ENCODE measurements at regions not wholly inside any gene's neighbourhood (a gene's known extent, or its start where the extent isn't known, plus 50 kb on each side); places are given as distances from the start of the nearest gene placed in this dataset.
"Not testable (repeated sequence)": the region's sequence is repeated elsewhere in the genome, so short reads cannot be mapped to it uniquely, and the experiment has no call there.

DNA sequence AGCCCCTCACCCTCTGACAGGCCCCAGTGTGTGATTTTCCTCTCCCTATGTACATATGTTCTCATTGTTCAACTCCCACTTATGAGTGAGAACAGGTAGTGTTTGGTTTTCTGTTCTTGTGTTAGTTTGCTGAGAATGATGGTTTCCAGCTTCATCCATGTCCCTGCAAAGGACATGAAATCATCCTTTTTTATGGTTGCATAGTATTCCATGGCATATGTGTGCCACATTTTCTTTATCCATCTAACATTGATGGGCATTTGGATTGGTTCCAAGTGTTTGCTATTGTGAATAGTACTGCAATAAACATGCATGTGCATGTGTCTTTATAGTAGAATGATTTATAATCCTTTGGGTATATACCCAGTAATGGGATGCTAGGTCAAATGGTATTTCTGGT is 223.7 kb upstream of the VLDLR start:
- DNase-seq = not testable (repeated sequence)

DNA sequence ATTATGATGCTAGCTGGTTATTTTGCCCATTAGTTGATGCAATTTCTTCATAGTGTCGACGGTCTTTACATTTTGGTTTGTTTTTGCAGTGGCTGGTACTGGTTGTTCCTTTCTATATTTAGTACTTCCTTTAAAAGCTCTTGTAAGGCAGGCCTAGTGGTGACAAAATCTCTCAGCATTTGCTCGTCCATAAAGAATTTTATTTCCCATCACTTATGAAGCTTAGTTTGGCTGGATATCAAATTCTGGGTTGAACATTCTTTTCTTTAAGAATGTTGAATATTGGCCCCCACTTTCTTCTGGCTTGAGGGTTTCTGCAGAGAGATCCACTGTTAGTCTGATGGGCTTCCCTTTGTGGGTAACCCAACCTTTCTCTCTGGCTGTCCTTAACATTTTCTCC is 219.8 kb upstream of the VLDLR start:
- DNase-seq = not testable (repeated sequence)

GRCh38 chr9:2403701-2404100 is 217.9 kb upstream of the VLDLR start:
- no peak for DNase-seq

DNA sequence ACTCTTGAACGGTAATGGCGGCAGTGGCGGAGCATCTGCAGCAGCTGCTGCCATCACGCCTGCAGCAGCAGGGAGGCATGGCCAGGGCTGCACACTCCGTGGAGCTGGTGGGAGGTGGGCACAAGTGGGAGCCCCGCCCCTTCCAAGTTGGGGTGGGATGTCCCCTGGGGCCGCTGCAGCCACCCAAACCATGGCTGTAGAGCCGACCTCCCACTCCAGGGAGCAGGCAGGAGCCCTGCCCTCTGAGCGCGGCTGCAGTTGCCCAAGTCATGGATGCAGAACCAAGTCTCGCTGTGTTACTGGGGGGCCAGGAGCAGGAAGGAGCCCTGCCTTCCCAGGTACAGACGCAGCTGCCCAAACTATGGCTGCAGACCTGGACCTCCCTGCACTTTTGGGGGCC is 215.3 kb upstream of the VLDLR start:
- no peak for DNase-seq

- no peak for DNase-seq
Measured at GRCh38 chr9:2407450-2407849, 214.1 kb upstream of the VLDLR start.

DNA sequence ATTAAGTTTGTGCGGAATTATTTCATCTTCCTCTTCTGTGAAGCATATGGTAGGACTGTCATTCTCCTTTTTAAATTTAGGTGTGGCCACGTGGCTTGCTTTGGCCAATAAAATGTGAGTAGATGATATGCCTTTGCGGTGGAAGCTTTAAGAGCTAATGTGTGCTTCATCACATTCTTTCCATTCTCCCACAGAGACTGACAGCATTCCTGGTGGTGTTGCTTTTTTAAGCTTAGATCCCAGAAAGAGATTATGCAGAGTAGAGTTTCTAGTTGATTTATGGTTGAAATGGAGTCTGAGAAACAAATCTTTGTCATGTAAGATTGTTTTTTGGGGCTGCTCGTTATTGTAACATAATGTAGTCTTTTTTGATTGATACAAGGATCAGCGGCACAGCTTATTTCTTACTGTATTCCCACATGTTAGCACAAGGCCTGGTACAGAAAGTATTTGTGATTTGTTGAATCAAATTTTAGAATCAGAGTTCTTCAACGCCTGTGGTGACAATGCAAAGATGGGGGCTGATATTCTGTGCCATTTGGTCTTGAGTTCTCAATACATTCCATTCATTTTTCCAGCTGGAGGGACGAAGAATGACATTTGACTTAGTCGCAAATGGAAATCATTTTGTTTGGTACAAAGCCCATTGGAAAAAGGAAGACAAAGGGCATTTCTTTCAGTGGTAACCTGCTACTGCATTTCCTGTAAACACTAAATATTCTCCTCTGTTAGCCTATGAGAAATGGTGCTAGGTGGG is 209.9 kb upstream of the VLDLR start:
- no peak for DNase-seq

DNA sequence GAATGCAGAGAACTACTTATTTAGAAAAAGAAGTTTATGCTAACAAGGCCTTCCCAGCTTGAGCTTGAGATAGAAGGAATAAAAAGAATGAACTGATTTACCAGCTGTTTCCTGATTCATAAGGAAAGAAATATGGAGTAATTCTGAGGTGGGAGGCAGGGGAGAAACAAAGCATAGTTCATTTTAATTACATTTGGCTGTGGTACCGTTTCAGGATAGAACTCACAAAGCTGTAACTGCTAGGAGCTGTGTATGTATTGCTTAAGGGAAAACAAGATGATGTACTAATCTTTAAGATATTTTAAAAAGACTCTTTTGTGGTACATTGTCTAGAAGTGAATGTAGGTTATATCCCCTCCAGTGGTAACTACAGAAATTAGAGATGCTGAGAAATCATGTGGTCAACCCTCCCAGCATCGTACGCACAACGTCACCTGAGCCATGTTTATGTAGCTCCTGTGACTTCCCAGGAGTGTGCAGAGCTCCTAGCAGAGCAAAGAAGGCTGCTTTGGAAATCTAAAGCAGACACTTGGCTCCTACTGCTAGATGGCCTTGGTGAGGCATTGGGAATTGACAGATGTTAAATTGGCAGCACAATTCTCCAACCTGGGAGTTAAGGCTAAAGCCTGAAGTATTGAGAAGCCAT is 208.3 kb upstream of the VLDLR start:
- no peak for DNase-seq

DNA sequence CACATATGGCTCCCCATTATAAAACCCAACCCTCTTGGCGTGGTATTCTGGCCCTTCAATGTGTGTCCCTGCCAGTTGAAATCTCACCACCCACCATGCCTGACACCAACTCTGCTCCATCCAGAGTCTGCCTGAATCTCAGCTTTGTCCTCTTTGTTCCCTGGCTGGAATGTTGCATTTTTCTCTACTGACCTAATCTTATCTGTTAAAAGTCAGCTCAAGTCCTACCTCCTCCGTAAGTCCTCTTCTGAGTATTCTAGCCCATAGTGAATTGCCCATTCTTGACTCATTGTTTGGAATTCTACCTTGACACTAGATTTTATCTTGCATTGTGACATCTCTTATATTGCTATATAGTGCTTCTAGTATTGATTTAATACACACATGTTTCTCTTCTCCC is 207.1 kb upstream of the VLDLR start:
- no peak for DNase-seq

DNA sequence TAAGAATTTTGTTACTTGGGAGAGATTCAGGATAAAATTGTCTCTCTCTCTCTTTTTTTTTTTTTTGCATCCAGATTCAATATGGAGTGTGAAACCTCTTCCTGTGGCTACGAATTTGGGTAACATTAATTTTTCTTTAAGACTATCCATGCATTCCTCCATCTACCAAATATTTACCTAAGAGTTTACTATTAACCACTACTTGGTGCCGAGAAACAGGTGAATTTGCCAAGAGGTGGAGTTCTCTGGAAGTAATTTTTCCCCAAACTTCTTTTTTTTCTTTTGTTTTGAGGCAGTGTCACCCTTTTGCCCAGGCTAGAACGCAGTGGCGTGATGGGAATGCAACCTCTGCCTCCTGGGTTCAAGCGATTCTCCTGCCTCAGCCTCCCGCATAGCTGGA is 206.3 kb upstream of the VLDLR start:
- no peak for DNase-seq

DNA sequence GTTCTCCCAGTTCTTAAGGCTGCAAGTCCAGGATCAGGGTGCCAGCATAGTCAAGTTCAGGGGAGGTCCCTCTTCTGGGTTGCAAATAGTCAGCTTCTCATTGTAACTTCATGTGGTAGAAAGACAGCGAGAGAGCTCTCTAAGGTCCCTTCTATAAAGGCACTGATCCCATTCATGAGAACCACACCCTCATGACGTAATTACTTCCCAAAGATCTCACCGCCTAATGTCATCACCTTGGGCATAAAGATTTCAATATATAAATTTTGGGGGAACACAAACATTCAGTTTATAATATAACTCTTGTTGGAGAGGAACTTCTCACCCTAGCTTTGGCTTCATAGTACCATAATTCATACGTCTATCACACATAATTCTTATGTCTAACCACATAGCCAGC is 203.9 kb upstream of the VLDLR start:
- no peak for DNase-seq

DNA sequence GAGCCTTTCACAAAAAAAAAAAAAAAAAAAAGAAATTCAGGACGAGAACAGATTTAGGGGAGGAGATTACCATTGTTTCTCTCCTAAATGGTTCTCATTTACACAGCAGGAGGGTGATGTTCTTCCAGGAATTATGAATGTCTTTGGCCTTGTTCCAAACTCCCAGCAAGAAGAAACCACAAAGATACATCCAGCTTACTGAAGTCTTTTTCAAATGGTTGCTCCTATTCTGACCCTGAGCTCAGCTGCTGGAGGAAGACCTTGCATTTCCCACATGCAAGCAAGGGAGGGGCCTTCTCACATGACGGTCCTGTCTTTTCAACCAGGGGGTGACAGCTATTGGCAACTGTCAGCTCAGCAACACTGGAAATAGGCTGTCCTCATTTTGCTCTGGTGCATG is 203.0 kb upstream of the VLDLR start:
- DNase-seq = no peak

DNA sequence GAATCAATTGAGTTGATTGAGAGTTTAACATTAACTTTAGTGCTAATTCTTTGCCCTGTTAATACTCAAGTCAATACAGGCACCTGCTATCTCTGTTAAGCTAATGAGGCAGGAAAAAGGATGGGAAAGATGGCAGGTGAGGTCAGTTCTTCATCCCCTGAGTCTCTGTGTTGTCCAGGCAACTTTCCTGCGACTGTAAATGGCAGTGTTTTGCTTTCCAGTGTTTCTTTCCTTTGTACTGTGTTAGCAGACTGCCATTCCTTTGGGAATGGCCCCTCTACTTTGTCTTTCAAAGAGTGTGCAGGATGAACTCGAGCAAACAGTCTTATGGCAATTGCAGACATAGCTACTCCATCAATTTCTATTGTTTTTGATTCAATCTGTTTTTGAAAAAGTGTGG is 202.2 kb upstream of the VLDLR start:
- DNase-seq = no peak

GRCh38 chr9:2420543-2420942 is 201.0 kb upstream of the VLDLR start:
- no peak for DNase-seq

- DNase-seq = no peak
Measured at GRCh38 chr9:2424619-2425033, 197.0 kb upstream of the VLDLR start.

- no peak for DNase-seq
Measured at GRCh38 chr9:2425676-2426075, 195.9 kb upstream of the VLDLR start.

DNA sequence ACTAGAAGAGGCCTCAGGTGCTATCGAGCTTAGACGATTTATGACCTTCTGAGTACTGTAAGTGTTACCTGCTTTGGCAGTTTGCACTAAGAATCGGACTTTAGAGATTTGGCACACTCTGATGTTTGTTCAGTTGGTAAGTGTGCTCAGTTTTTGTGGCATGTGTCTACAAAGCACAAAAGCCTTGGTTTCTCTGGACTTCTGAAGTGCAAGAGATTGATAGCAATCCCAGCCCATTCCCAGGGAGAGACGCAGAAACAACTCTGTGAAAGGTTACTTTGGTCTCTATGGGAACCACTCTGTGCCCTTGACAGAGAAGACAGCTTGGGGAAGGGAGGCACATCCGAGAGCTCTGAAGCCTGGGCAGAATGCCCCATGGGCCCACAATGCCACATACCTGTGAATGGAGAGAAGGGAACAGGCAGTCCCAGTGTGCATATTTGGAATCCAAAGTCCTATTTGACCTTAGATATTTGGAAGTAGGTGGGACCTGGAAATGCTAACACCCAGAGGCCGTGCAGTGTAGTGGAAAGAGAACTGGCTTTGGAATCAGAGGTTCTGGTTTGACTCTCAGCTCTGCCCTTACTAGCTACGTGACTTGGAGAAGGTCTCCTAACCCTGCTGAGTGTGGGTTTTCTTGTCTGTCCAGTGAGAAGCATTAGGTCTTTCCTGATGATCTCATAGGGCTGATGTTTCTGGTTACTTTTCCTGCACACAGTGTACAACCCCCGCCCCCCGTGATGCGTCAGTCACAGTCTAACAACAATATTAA is 194.3 kb upstream of the VLDLR start:
- DNase-seq = no peak

DNA sequence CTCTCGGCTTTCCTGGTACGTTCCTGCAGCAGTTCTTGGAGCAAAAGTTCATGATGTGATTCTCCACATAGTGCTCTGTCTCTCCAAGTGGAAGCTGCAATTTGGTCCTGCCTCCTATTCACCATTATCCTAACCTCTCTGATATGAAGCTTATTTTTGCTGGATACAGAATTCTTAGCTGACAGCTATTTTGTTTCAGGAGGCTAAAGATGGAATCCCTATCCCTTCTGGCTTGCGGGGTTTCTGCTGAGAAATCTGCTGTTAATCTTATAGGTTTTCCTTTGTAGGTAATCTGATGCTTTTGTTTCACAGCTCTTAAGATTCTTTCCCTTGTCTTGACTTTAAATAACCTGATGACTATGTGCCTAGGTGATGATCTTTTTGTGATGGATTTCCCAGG is 181.6 kb upstream of the VLDLR start:
- no peak for DNase-seq

DNA sequence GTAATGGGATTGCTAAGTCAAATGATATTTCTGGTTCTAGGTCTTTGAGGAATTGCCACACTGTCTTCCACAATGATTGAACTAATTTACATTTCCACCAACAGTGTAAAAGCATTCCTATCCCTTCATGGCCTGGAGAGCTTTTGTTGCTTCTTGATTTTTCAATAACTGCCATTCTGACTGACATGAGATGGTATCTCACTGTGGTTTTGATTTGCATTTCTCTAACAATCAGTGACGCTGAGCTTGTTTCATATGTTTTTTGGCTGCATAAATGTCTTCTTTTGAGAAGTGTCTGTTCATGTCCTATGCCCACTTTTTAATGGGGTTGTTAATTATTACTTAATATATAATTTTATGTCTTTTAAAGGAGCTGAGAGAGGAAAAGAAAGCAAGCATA is 177.7 kb upstream of the VLDLR start:
- DNase-seq = not testable (repeated sequence)

- DNase-seq = no peak
Measured at GRCh38 chr9:2448193-2448738, 173.3 kb upstream of the VLDLR start.

GRCh38 chr9:2453106-2453505 is 168.5 kb upstream of the VLDLR start:
- no peak for DNase-seq

DNA sequence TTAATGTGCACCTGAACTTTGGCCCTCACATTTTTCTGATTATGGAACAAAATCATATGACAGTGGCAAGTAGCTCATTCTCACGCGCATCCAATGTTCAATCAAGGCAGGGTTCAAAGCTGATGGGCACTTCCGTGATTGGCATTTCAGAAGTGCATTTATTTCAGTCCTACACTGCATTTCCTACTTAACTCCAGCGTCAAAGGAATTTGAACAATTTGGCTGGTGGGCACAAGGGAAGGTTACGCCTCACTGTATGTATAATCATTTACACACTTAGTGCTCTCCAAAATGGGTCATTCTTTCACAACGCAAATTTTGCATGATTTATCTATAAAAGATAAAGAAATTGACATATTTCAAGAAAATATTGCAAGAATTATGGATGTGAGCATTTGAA is 167.9 kb upstream of the VLDLR start:
- no peak for DNase-seq

DNA sequence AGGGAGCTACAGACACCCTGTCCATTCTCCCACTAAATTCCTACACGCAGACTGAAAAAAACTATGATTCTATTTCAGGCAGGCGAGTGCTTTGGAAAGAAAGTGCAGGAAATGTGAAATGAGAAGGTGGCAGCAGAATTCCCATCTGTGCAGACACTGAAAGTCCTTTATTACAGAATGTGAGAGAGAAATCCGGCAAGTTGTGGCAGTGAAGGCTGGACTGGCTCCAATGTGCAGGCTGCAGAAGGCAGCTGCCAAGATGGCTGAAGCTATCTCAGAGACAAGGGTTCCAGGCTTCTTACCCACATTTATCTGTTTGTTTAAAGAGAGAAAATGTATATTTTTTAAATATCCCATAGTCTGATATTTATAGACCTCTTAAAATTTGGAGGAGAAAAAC is 161.8 kb upstream of the VLDLR start:
- DNase-seq = no peak

- DNase-seq = no peak
Measured at GRCh38 chr9:2461892-2462291, 159.7 kb upstream of the VLDLR start.

DNA sequence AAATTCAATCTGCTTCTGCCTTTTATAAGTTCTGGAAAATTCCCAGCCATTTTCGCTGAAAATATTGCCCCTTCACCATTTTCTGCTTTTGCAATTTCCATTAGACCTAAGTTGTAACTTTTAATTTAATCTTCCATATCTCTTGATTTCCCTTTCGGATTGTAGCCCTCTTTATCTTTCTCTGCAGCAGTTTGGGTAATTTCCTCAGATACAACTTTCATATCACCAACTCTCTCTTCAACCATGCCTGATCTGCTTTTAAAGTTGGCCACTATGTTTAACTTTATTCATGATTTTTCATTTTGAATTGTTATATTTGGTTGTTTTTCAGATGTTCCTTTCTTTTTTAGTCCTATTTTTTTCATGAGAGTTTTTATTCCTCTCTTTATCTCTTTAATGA is 157.0 kb upstream of the VLDLR start:
- DNase-seq = no peak
